22Rv1 (cell line): ENCODE measurements at regions not wholly inside any gene's neighbourhood (a gene's known extent, or its start where the extent isn't known, plus 50 kb on each side); places are given as distances from the start of the nearest gene placed in this dataset.
"Not testable (repeated sequence)": the region's sequence is repeated elsewhere in the genome, so short reads cannot be mapped to it uniquely, and the experiment has no call there.

Experiments used
- H3K27ac ChIP-seq: fragments of 450-650 bp; 2 replicates; pipeline ENCODE4 v1.5.1; 2017
- CTCF ChIP-seq: fragments of 450-650 bp; IDR thresholded peaks from 2 replicates; pipeline ENCODE4 v1.5.1; 2017; ENCODE audit warnings: mild to moderate bottlenecking
- ZFX ChIP-seq: fragments of 450-650 bp; IDR thresholded peaks from 2 replicates; pipeline ENCODE4 v1.6.1; 2017; ENCODE audit warnings: antibody characterized with exemption, borderline replicate concordance

- no peak overlapping the region for H3K27ac ChIP-seq
- TF ChIP-seq ZFX (no peak), CTCF (no peak)
These were observed 207.5 kb upstream of the SRD5A2 start for GRCh38 chr2:31788273-31788672.

- TF ChIP-seq CTCF (no peak), ZFX (no peak)
- no peak overlapping the region for H3K27ac ChIP-seq
These were observed 205.1 kb upstream of the SRD5A2 start for GRCh38 chr2:31785876-31786275.

- H3K27ac ChIP-seq: no peak overlapping the region
- TF ChIP-seq ZFX: no peak
- no peak for TF ChIP-seq CTCF
These were observed 204.1 kb upstream of the SRD5A2 start for GRCh38 chr2:31784868-31785267.

- not testable (repeated sequence) for H3K27ac ChIP-seq
These were observed 202.8 kb upstream of the SRD5A2 start for GRCh38 chr2:31783446-31784091.

GRCh38 chr2:31778153-31778552 is 197.4 kb upstream of the SRD5A2 start:
- H3K27ac ChIP-seq: no peak overlapping the region

GRCh38 chr2:31770741-31771140 is 190.0 kb upstream of the SRD5A2 start:
- H3K27ac ChIP-seq: no peak overlapping the region
- TF ChIP-seq ZFX (no peak), CTCF (no peak)

More at GRCh38 chr2:31778153-31778552, 197.4 kb upstream of the SRD5A2 start:
- no peak for TF ChIP-seq CTCF
- no peak for TF ChIP-seq ZFX

- H3K27ac ChIP-seq: no peak overlapping the region
- TF ChIP-seq CTCF (no peak), ZFX (no peak)
These were observed 184.6 kb upstream of the SRD5A2 start for GRCh38 chr2:31765078-31765945.
